Glomerular visceral epithelial cell (primary cell): ENCODE measurements at regions not wholly inside any gene's neighbourhood (a gene's known extent, or its start where the extent isn't known, plus 50 kb on each side); places are given as distances from the start of the nearest gene placed in this dataset.

ENCODE experiments used
- DNase-seq: peaks from one replicate; pipeline ENCODE4 v3.0.0-alpha.2; 2016; ENCODE audit errors: extremely low spot score

- no peak for DNase-seq
Measured at GRCh38 chr12:82040987-82041743, 282.0 kb upstream of the PPFIA2 start.

GRCh38 chr12:82034769-82035168, 275.6 kb upstream of the PPFIA2 start:
- no peak for DNase-seq

GRCh38 chr12:82029936-82030335, 270.8 kb upstream of the PPFIA2 start:
- DNase-seq, result no peak

- DNase-seq, result no peak
Measured at GRCh38 chr12:82028772-82029171, 269.6 kb upstream of the PPFIA2 start.

- no peak for DNase-seq
Measured at GRCh38 chr12:82027612-82028011, 268.5 kb upstream of the PPFIA2 start.

- DNase-seq, result no peak
Measured at GRCh38 chr12:82025462-82025861, 266.3 kb upstream of the PPFIA2 start.

GRCh38 chr12:82019533-82019932, 260.4 kb upstream of the PPFIA2 start:
- DNase-seq, result no peak

GRCh38 chr12:82015623-82016347, 256.6 kb upstream of the PPFIA2 start:
- peak; percentile 78 for DNase-seq

GRCh38 chr12:82012176-82012575, 253.0 kb upstream of the PPFIA2 start:
- no peak for DNase-seq

GRCh38 chr12:82009524-82009923, 250.4 kb upstream of the PPFIA2 start:
- no peak for DNase-seq

GRCh38 chr12:82008251-82008650, 249.1 kb upstream of the PPFIA2 start:
- peak; percentile 1 for DNase-seq

GRCh38 chr12:81998761-81999378, 239.7 kb upstream of the PPFIA2 start:
- peak; percentile 23 for DNase-seq

- DNase-seq, result peak; percentile 12
Measured at GRCh38 chr12:81992461-81992860, 233.3 kb upstream of the PPFIA2 start.

GRCh38 chr12:81991868-81992267, 232.7 kb upstream of the PPFIA2 start:
- no peak for DNase-seq

- DNase-seq, result no peak
Measured at GRCh38 chr12:81988362-81988761, 229.2 kb upstream of the PPFIA2 start.

GRCh38 chr12:81987371-81987770, 228.2 kb upstream of the PPFIA2 start:
- no peak for DNase-seq

GRCh38 chr12:81976661-81977060, 217.5 kb upstream of the PPFIA2 start:
- no peak for DNase-seq

- no peak for DNase-seq
Measured at GRCh38 chr12:81974762-81975161, 215.6 kb upstream of the PPFIA2 start.

GRCh38 chr12:81968421-81968820, 209.3 kb upstream of the PPFIA2 start:
- DNase-seq, result no peak

- no peak for DNase-seq
Measured at GRCh38 chr12:81963636-81964035, 204.5 kb upstream of the PPFIA2 start.

GRCh38 chr12:81963026-81963425, 203.9 kb upstream of the PPFIA2 start:
- DNase-seq, result no peak

GRCh38 chr12:81962126-81962856, 203.1 kb upstream of the PPFIA2 start:
- DNase-seq, result no peak
